ENCODE measurements at regions not wholly inside any gene's neighbourhood (a gene's known extent, or its start where the extent isn't known, plus 50 kb on each side); places are given as distances from the start of the nearest gene placed in this dataset.

DNA sequence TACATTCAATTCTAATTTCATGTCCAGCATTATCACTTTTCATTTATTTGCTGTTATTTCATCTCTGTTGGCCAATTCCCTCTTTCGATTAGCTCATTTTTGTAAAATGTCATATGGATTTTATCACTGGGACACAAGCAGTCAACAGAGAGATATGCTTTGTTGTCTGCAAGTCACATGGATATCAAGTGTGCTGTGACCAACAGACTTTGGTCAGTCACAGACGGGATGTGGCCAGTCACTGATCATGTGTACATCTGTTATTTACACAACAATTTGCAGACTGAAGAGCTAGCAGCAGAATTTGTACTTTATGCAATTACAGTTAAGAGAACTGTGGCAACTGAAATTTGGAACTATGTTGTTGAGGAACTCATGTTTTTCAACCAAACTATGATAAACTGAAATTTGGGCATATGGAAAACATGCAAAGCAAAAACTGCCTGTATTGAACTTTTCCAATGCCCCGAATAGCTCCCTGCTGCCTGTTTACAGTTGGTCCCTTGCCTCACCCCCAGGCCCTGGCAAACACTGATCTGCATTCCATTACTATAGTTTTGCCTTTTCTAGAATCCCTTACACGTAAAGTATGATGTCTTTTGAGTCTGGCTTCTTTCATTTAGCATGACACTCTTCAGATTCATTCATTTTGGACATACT is 104.4 kb downstream of the RPL22L1 start (continued):
- TF ChIP-seq, protein P1, sequence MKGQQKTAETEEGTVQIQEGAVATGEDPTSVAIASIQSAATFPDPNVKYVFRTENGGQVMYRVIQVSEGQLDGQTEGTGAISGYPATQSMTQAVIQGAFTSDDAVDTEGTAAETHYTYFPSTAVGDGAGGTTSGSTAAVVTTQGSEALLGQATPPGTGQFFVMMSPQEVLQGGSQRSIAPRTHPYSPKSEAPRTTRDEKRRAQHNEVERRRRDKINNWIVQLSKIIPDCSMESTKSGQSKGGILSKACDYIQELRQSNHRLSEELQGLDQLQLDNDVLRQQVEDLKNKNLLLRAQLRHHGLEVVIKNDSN (CRISPR knock-in tag; IDR thresholded peaks at IDR 0.05): 0 out of 2 replicates have a peak, but pooled peaks have one; percentile 29
- no peak for TF ChIP-seq BRD9 (IDR thresholded peaks at IDR 0.05; ENCODE audit: low read depth, partially characterized antibody)
- TF ChIP-seq, protein P2, sequence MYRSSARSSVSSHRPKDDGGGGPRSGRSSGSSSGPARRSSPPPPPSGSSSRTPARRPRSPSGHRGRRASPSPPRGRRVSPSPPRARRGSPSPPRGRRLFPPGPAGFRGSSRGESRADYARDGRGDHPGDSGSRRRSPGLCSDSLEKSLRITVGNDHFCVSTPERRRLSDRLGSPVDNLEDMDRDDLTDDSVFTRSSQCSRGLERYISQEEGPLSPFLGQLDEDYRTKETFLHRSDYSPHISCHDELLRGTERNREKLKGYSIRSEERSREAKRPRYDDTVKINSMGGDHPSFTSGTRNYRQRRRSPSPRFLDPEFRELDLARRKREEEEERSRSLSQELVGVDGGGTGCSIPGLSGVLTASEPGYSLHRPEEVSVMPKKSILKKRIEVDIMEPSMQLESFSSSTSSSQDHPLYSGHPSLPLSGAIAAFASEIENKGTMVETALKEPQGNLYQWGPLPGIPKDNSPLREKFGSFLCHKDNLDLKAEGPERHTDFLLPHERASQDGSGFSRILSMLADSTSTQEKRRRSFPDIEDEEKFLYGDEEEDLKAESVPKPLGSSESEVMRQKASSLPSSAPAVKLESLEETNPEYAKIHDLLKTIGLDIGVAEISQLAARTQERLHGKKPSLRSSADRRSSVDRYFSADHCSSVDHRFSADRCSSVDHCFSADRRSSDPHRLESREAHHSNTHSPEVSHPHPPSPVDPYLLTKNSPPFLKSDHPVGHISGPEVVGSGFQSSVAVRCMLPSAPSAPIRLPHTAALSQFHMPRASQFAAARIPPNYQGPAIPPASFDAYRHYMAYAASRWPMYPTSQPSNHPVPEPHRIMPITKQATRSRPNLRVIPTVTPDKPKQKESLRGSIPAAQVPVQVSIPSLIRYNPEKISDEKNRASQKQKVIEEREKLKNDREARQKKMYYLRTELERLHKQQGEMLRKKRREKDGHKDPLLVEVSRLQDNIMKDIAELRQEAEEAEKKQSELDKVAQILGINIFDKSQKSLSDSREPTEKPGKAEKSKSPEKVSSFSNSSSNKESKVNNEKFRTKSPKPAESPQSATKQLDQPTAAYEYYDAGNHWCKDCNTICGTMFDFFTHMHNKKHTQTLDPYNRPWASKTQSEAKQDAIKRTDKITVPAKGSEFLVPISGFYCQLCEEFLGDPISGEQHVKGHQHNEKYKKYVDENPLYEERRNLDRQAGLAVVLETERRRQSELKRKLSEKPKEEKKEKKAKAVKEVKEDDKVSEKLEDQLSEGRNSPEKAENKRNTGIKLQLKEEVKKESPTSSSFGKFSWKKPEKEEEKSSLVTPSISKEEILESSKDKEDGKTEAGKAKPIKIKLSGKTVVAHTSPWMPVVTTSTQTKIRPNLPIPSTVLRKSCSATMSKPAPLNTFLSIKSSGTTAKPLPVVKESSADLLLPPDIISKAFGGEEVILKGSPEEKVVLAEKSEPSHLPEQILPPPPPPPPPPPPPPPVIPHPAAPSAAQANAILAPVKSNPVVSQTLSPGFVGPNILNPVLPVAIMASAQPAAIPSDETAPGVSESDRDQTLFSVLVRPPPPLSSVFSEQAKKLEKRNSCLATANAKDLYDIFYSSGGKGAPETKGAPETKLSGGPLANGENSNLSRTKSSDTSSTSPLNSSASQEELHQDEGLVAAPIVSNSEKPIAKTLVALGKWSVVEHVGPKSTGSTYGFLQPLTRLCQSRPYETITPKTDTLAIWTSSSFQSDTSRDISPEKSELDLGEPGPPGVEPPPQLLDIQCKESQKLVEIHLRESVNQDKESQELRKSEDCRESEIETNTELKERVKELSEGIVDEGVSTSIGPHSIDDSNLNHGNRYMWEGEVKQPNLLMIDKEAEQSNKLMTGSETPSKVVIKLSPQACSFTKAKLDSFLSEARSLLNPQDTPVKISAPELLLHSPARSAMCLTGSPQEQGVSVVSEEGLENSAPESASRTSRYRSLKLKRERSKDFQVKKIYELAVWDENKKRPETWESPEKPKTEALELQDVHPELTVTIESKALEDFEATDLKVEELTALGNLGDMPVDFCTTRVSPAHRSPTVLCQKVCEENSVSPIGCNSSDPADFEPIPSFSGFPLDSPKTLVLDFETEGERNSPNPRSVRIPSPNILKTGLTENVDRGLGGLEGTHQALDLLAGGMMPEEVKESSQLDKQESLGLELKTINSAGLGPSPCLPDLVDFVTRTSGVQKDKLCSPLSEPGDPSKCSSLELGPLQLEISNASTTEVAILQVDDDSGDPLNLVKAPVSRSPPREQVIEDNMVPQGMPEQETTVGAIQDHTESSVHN (IDR thresholded peaks at IDR 0.05; ENCODE audit: borderline replicate concordance in 1 of 2, low read depth in 1 of 2): peak in 1 of 2 experiments; percentile 70; a peak in 1 of 4 replicates
- peak; percentile 73 for TF ChIP-seq CBFA2T2 (conservative IDR thresholded peaks at IDR 0.05)
- TF ChIP-seq L3MBTL2 (IDR thresholded peaks at IDR 0.05): peak; percentile 81
- peak; percentile 53; the same call in 1 of the 2 replicates for TF ChIP-seq MTA3 (IDR thresholded peaks at IDR 0.05; ENCODE audit: borderline replicate concordance)
- TF ChIP-seq, protein P3, sequence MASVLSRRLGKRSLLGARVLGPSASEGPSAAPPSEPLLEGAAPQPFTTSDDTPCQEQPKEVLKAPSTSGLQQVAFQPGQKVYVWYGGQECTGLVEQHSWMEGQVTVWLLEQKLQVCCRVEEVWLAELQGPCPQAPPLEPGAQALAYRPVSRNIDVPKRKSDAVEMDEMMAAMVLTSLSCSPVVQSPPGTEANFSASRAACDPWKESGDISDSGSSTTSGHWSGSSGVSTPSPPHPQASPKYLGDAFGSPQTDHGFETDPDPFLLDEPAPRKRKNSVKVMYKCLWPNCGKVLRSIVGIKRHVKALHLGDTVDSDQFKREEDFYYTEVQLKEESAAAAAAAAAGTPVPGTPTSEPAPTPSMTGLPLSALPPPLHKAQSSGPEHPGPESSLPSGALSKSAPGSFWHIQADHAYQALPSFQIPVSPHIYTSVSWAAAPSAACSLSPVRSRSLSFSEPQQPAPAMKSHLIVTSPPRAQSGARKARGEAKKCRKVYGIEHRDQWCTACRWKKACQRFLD (CRISPR knock-in tag; IDR thresholded peaks at IDR 0.05): peak; percentile 18; the same call in 1 of the 2 replicates
- TF ChIP-seq TCF3 (CRISPR knock-in tag; IDR thresholded peaks at IDR 0.05): peak; percentile 82
- peak; percentile 14; the same call in 1 of the 2 replicates for TF ChIP-seq ELF1 (tag; IDR thresholded peaks at IDR 0.05)
- TF ChIP-seq SMAD1 (IDR thresholded peaks at IDR 0.05; ENCODE audit: low read depth, low read length, partially characterized antibody): no peak
- peak; percentile 71 for TF ChIP-seq DMBX1 (CRISPR knock-in tag; IDR thresholded peaks at IDR 0.05; ENCODE audit: borderline replicate concordance)
- TF ChIP-seq, protein P4, sequence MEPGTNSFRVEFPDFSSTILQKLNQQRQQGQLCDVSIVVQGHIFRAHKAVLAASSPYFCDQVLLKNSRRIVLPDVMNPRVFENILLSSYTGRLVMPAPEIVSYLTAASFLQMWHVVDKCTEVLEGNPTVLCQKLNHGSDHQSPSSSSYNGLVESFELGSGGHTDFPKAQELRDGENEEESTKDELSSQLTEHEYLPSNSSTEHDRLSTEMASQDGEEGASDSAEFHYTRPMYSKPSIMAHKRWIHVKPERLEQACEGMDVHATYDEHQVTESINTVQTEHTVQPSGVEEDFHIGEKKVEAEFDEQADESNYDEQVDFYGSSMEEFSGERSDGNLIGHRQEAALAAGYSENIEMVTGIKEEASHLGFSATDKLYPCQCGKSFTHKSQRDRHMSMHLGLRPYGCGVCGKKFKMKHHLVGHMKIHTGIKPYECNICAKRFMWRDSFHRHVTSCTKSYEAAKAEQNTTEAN (CRISPR knock-in tag; IDR thresholded peaks at IDR 0.05): no peak
- TF ChIP-seq SMARCA4 (IDR thresholded peaks at IDR 0.05): peak; percentile 81
- peak; percentile 84 for TF ChIP-seq FOSL1 (tag; conservative IDR thresholded peaks at IDR 0.05)
- TF ChIP-seq CREM (IDR thresholded peaks at IDR 0.05; ENCODE audit: low read depth): no peak; the same call in 1 of the 2 replicates
- no peak for TF ChIP-seq MEF2A (IDR thresholded peaks at IDR 0.05; ENCODE audit: control insufficient read depth, low read depth, low read length)
- TF ChIP-seq CTBP1 (IDR thresholded peaks at IDR 0.05; ENCODE audit: borderline replicate concordance): peak; percentile 50; the same call in 1 of the 2 replicates

Data from K562 (cell line).